Neural cell (in vitro differentiated cells): ENCODE measurements at regions not wholly inside any gene's neighbourhood (a gene's known extent, or its start where the extent isn't known, plus 50 kb on each side); places are given as distances from the start of the nearest gene placed in this dataset.

Experiments used
- CTCF ChIP-seq: fragments of 450-650 bp; IDR thresholded peaks from 2 replicates; pipeline ENCODE4 v1.5.1; 2014; ENCODE audit warnings: antibody characterized with exemption, mild to moderate bottlenecking, moderate library complexity; ENCODE audit not compliant: poor library complexity, severe bottlenecking
- EP300 ChIP-seq: fragments of 450-650 bp; conservative IDR thresholded peaks from 2 replicates; pipeline ENCODE4 v1.6.1; 2014; ENCODE audit warnings: antibody characterized with exemption, mild to moderate bottlenecking, moderate library complexity; ENCODE audit not compliant: poor library complexity, severe bottlenecking
- EZH2 ChIP-seq: fragments of 200-600, 300-800 bp; shearing (Covaris generic), sonication (generic); IDR thresholded peaks from 2 replicates; pipeline ENCODE4 v1.6.1; 2014; ENCODE audit warnings: antibody characterized with exemption, low read length, borderline replicate concordance, mild to moderate bottlenecking; ENCODE audit not compliant: insufficient read depth, poor library complexity, severe bottlenecking
- MXI1 ChIP-seq: fragments of 450-650 bp; conservative IDR thresholded peaks from 2 replicates; pipeline ENCODE4 v1.6.1; 2014; ENCODE audit warnings: antibody characterized with exemption, mild to moderate bottlenecking; ENCODE audit not compliant: poor library complexity, severe bottlenecking
- POLR2AphosphoS5 ChIP-seq: IDR thresholded peaks from 2 replicates; pipeline ENCODE4 v1.6.1; 2012
- RAD21 ChIP-seq: fragments of 450-650 bp; conservative IDR thresholded peaks from 2 replicates; pipeline ENCODE4 v1.6.1; 2014; ENCODE audit warnings: antibody characterized with exemption, mild to moderate bottlenecking, moderate library complexity
- REST ChIP-seq: IDR thresholded peaks from 2 replicates; pipeline ENCODE4 v1.6.1; 2012; ENCODE audit warnings: borderline replicate concordance
- SMC3 ChIP-seq: fragments of 450-650 bp; conservative IDR thresholded peaks from 2 replicates; pipeline ENCODE4 v1.6.1; 2014; ENCODE audit warnings: antibody characterized with exemption, mild to moderate bottlenecking, moderate library complexity; ENCODE audit not compliant: poor library complexity
- TAF1 ChIP-seq: IDR thresholded peaks from 2 replicates; pipeline ENCODE4 v1.6.1; 2012; ENCODE audit warnings: low read depth

GRCh38 chr3:81874738-81875137 lies 113.3 kb upstream of the GBE1 start:
- TF ChIP-seq CTCF (no peak), EP300 (no peak), EZH2 (no peak), SMC3 (no peak), TAF1 (no peak), MXI1 (no peak), POLR2AphosphoS5 (no peak), RAD21 (no peak), REST (no peak)
